A172 (cell line): ENCODE measurements at regions not wholly inside any gene's neighbourhood (a gene's known extent, or its start where the extent isn't known, plus 50 kb on each side); places are given as distances from the start of the nearest gene placed in this dataset.
"Not testable (repeated sequence)": the region's sequence is repeated elsewhere in the genome, so short reads cannot be mapped to it uniquely, and the experiment has no call there.

Source experiments
- DNase-seq: peaks from one replicate; pipeline ENCODE4 v3.0.0-alpha.2; 2015; ENCODE audit warnings: low spot score

- DNase-seq, result not testable (repeated sequence)
These were observed 435.2 kb downstream of the ZNF479 start for GRCh38 chr7:56697058-56697457.

- no peak for DNase-seq
These were observed 445.9 kb downstream of the ZNF479 start for GRCh38 chr7:56686276-56686859.

- DNase-seq, result no peak
These were observed 493.0 kb downstream of the ZNF479 start for GRCh38 chr7:56639173-56639746.

GRCh38 chr7:56609852-56610355 is 493.7 kb upstream of the NUPR2 start:
- DNase-seq, result no peak

GRCh38 chr7:56605146-56605545 is 488.9 kb upstream of the NUPR2 start:
- DNase-seq, result no peak

GRCh38 chr7:56578612-56579011 is 462.4 kb upstream of the NUPR2 start:
- no peak for DNase-seq

- DNase-seq, result no peak
These were observed 454.8 kb upstream of the NUPR2 start for GRCh38 chr7:56570968-56571367.

GRCh38 chr7:56538541-56539429 is 422.6 kb upstream of the NUPR2 start:
- DNase-seq, result no peak

GRCh38 chr7:56537952-56538351 is 421.7 kb upstream of the NUPR2 start:
- no peak for DNase-seq

- no peak for DNase-seq
These were observed 421.3 kb upstream of the NUPR2 start for GRCh38 chr7:56537477-56537876.

GRCh38 chr7:56495165-56495564 is 378.9 kb upstream of the NUPR2 start:
- no peak for DNase-seq

GRCh38 chr7:56493704-56494450 is 377.7 kb upstream of the NUPR2 start:
- no peak for DNase-seq

GRCh38 chr7:56493196-56493595 is 377.0 kb upstream of the NUPR2 start:
- DNase-seq, result no peak

- DNase-seq, result no peak
These were observed 375.6 kb upstream of the NUPR2 start for GRCh38 chr7:56491636-56492425.

GRCh38 chr7:56483861-56484550 is 367.8 kb upstream of the NUPR2 start:
- DNase-seq, result no peak

- no peak for DNase-seq
These were observed 366.9 kb upstream of the NUPR2 start for GRCh38 chr7:56483153-56483552.

- DNase-seq, result no peak
These were observed 363.5 kb upstream of the NUPR2 start for GRCh38 chr7:56479748-56480147.

GRCh38 chr7:56479136-56479535 is 362.9 kb upstream of the NUPR2 start:
- no peak for DNase-seq

- DNase-seq, result no peak
These were observed 358.1 kb upstream of the NUPR2 start for GRCh38 chr7:56474271-56474670.

- DNase-seq, result no peak
These were observed 355.6 kb upstream of the NUPR2 start for GRCh38 chr7:56471811-56472210.
